ENCODE measurements at regions not wholly inside any gene's neighbourhood (a gene's known extent, or its start where the extent isn't known, plus 50 kb on each side); places are given as distances from the start of the nearest gene placed in this dataset.
"Not testable (repeated sequence)": the region's sequence is repeated elsewhere in the genome, so short reads cannot be mapped to it uniquely, and the experiment has no call there.

DNA sequence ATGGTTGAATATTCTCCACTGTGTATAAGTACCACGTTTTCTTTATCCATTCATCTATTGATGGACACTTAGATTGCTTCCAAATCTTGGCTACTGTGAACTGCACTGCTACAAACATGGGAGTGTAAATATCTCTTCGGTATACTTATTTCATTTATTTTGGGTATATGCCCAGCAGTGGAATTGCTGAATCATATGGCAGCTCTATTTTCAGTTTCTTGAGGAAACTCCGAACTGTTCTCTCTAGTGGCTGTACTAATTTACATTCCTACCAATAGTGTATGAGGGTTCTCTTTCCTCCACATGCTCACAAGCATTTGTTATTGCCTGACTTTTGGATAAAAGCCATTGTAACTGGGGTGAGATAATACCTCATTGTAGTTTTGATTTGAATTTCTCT is 623.1 kb upstream of the LRFN5 start:
- DNase-seq (ENCODE audit: extremely low read depth, low read depth) = no peak
- TF ChIP-seq CTCF (IDR thresholded peaks at IDR 0.05; ENCODE audit: low read depth, low read length) = no peak

DNA sequence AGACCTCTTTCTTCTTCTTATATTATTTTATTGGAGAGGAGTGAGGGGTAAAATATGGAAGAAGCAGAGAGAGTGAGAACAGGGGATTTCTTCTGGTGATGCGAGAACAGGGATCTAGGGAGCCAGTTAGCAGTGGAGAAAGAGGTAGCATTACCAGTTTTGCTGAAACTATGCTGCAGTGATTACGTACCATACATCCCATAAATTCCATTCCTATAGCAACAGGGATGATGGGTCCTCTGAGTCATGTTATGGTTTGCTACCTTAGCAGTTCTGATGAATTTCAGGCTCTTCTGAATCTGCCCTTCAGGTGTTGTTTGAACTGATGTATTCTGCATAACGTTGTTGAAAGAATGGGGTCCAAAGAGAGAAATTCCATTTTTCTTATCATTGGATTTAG is 625.4 kb upstream of the LRFN5 start:
- TF ChIP-seq CTCF (IDR thresholded peaks at IDR 0.05; ENCODE audit: low read depth, low read length) = no peak
- DNase-seq (ENCODE audit: extremely low read depth, low read depth) = no peak

DNA sequence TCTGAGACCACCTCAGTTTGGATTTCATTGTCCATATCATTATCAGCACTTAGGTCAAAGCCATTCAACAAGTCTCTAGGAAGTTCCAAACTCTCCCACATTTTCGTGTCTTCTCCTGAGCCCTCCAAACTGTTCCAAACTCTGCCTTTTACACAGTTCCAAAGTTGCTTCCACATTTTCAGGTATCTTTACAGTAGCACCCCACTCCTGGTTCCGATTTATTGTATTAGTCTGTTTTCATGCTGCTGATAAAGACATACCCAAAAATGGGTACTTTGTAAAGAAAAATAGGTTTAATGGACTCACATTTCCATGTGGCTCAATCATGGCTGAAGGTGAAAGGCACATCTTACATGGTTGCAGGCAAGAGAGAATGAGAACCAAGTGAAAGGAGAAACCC is 646.4 kb upstream of the LRFN5 start:
- not testable (repeated sequence) for DNase-seq (ENCODE audit: extremely low read depth, low read depth)

DNA sequence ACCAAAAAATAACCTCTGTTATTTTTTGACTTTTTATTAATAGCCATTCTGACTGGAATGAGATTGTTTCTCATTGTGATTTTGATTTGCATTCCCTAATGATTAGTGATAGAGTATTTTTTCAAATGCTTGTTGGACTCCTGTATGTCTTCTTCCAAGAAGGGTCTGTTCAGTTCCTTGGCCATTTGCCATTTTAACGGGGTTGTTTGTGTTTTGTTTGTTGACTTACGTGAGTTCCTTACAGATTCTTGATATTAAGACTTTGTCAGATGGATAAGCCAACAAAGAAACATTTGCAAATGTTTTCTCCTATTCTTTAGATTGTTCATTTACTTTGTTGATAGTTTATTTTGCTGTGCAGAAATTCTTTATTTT is 651.6 kb upstream of the LRFN5 start:
- no peak for TF ChIP-seq CTCF (IDR thresholded peaks at IDR 0.05; ENCODE audit: low read depth, low read length)
- no peak for DNase-seq (ENCODE audit: extremely low read depth, low read depth)

GRCh38 chr14:40954448-40955130 is 652.1 kb upstream of the LRFN5 start:
- DNase-seq (ENCODE audit: extremely low read depth, low read depth) = not testable (repeated sequence)

DNA sequence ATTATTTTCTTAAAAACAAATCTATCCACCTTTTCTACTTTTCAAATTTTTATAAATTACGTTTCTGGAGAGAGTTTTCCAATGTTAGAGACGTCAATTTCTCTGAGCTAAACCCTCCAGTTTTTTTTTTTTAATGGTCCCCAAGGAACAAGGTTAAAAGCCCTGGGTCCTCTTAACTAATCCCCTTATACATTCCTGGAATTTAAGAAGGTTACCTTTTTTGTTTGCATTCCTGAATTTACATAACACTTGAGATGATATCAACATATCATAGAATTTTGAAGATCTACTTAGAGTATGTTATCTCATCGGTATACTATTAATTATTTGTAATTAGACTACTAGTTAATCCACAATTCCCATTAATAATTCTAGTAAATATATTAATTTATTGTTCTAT is 662.2 kb upstream of the LRFN5 start:
- TF ChIP-seq CTCF (IDR thresholded peaks at IDR 0.05; ENCODE audit: low read depth, low read length) = no peak
- no peak for DNase-seq (ENCODE audit: extremely low read depth, low read depth)

DNA sequence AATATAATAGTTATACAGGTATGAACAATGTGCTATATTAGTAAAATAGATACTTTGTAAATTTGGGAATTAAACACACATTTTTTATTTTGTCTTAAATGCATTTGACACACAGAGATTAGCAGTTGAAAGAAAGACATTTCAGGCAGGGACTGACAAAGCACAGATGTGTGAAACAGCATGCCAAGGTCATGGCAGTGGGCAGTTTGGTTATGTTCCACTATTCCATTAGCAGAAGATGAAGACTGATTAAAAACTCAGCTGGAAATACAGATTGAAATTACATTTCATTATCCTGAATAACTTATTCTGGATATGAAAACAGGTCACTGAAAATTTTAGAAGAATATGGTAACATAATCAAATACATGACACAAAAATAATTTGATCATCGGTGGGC is 669.8 kb upstream of the LRFN5 start:
- no peak for TF ChIP-seq CTCF (IDR thresholded peaks at IDR 0.05; ENCODE audit: low read depth, low read length)
- no peak for DNase-seq (ENCODE audit: extremely low read depth, low read depth)

- no peak for DNase-seq (ENCODE audit: extremely low read depth, low read depth)
- TF ChIP-seq CTCF (IDR thresholded peaks at IDR 0.05; ENCODE audit: low read depth, low read length) = no peak
These were observed 686.3 kb upstream of the LRFN5 start for GRCh38 chr14:40920380-40920779.

Measured in AG09319 (cell line).